ENCODE measurements at regions not wholly inside any gene's neighbourhood (a gene's known extent, or its start where the extent isn't known, plus 50 kb on each side); places are given as distances from the start of the nearest gene placed in this dataset.

DNA sequence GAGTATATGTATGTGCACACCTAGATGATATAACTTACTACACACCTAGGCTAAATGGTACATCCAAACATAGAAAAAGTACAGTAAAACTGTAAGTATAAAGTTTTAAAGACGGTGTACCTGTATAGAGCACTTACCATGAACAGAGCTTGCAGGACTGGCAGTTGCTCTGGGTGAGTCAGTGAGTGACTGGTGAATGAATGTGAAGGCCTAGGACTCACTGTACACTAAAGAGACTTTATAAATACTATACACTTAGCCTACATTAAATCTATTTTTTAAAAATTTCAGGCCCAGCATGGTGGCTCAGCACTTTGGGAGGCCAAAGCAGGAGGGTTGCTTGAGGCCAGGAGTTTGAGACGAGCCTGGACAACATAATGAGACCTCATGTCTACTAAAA is 195.3 kb downstream of the FZD1 start:
- TF ChIP-seq, protein P1, sequence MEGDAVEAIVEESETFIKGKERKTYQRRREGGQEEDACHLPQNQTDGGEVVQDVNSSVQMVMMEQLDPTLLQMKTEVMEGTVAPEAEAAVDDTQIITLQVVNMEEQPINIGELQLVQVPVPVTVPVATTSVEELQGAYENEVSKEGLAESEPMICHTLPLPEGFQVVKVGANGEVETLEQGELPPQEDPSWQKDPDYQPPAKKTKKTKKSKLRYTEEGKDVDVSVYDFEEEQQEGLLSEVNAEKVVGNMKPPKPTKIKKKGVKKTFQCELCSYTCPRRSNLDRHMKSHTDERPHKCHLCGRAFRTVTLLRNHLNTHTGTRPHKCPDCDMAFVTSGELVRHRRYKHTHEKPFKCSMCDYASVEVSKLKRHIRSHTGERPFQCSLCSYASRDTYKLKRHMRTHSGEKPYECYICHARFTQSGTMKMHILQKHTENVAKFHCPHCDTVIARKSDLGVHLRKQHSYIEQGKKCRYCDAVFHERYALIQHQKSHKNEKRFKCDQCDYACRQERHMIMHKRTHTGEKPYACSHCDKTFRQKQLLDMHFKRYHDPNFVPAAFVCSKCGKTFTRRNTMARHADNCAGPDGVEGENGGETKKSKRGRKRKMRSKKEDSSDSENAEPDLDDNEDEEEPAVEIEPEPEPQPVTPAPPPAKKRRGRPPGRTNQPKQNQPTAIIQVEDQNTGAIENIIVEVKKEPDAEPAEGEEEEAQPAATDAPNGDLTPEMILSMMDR (IDR thresholded peaks at IDR 0.05) = no peak
- TF ChIP-seq EP300 (IDR thresholded peaks at IDR 0.05) (no peak), POLR2A (IDR thresholded peaks at IDR 0.05) (no peak), POLR2AphosphoS5 (IDR thresholded peaks at IDR 0.05) (no peak)

All from gastroesophageal sphincter (tissue), 3 donors.